Small intestine (tissue), 7 donors: ENCODE measurements at regions not wholly inside any gene's neighbourhood (a gene's known extent, or its start where the extent isn't known, plus 50 kb on each side); places are given as distances from the start of the nearest gene placed in this dataset.

Experiments
- DNase-seq, 2 donors: peaks; one replicate each; pipeline versions ENCODE4 v3.0.0 to v3.0.0-alpha.2; 2013
- FAIRE-seq: peaks from 2 replicates; lab custom pipeline; 2012; peaks lifted over from hg19 to GRCh38; lab: Jason Lieb, UNC
- H3K27ac ChIP-seq, 3 donors: one replicate each; pipeline ENCODE4 v1.5.1; 2013; ENCODE audit warnings: low read length in 2 of 3, mild to moderate bottlenecking in 2 of 3, control low read depth in 1 of 3, inconsistent platforms in 1 of 3, low read depth in 1 of 3, moderate library complexity in 1 of 3
- H3K27me3 ChIP-seq, 3 donors: one replicate each; pipeline ENCODE4 v1.6.1; 2013; ENCODE audit warnings: low read length in 3 of 3, inconsistent platforms in 1 of 3; ENCODE audit not compliant: control insufficient read depth in 3 of 3, insufficient read depth in 3 of 3
- H3K36me3 ChIP-seq, 3 donors: one replicate each; pipeline ENCODE4 v1.6.1; 2013; ENCODE audit warnings: low read length in 3 of 3, inconsistent platforms in 1 of 3, low read depth in 1 of 3, mild to moderate bottlenecking in 1 of 3, moderate library complexity in 1 of 3; ENCODE audit not compliant: control insufficient read depth in 3 of 3, insufficient read depth in 2 of 3
- H3K4me1 ChIP-seq, 3 donors: one replicate each; pipeline ENCODE4 v1.6.1; 2013; ENCODE audit warnings: low read length in 2 of 3, inconsistent platforms in 1 of 3, low read depth in 1 of 3, mild to moderate bottlenecking in 1 of 3, moderate library complexity in 1 of 3; ENCODE audit not compliant: control insufficient read depth in 3 of 3, insufficient read depth in 2 of 3
- H3K4me3 ChIP-seq, 3 donors: one replicate each; pipeline ENCODE4 v1.5.1; 2013; ENCODE audit warnings: low read length in 3 of 3, control low read depth in 1 of 3, inconsistent platforms in 1 of 3, low read depth in 1 of 3, mild to moderate bottlenecking in 1 of 3, moderate library complexity in 1 of 3
- H3K9me3 ChIP-seq, 2 donors: one replicate each; pipeline ENCODE4 v1.6.1; 2013; ENCODE audit warnings: low read depth in 1 of 2, low read length in 1 of 2; ENCODE audit not compliant: control insufficient read depth in 2 of 2, insufficient read depth in 1 of 2
- WGBS, 3 donors: extraction: QIAGEN DNeasy Blood & Tissue Kit; methylation state at CpG; one replicate each; pipeline ENCODE4 v1.1.7; 2013; 5-methylcytosine and 5-hydroxymethylcytosine counted together
- donor health status: healthy with polysubstance abuse.
- donor health status: control.
- donor health status: control.
- donor health status: Bipolar disorder and iron deficiency.
- donor health status: healthy.

GRCh38 chr17:13387236-13387635 lies 214.5 kb downstream of the HS3ST3A1 start:
- DNase-seq (no peak), FAIRE-seq (no peak)
- Histone ChIP-seq H3K4me3 (no peak overlapping the region), H3K4me1 (no peaks in the 10 kb centered on the region), H3K27ac (no peak overlapping the region), H3K9me3 (no peaks in the 10 kb centered on the region), H3K36me3 (no peaks in the 10 kb centered on the region), H3K27me3 (no peaks in the 10 kb centered on the region)
- WGBS, 3 donors, result 84 to 93% (median 85%) methylated on average over 5 of the region's 5 CpGs

GRCh38 chr17:13385481-13385911 lies 216.2 kb downstream of the HS3ST3A1 start:
- no peak overlapping the region for H3K27ac ChIP-seq
- H3K4me3 ChIP-seq, result no peak overlapping the region
- no peaks in the 10 kb centered on the region for H3K9me3 ChIP-seq
- no peaks in the 10 kb centered on the region for H3K4me1 ChIP-seq
- no peaks in the 10 kb centered on the region for H3K27me3 ChIP-seq
- FAIRE-seq (no peak), DNase-seq (no peak)
- WGBS, 3 donors, result 53 to 56% (median 53%) methylated on average over 5 of the region's 5 CpGs
- no peaks in the 10 kb centered on the region for H3K36me3 ChIP-seq

GRCh38 chr17:13384626-13385025 lies 217.1 kb downstream of the HS3ST3A1 start:
- Histone ChIP-seq H3K4me3 (no peak overlapping the region), H3K36me3 (no peaks in the 10 kb centered on the region), H3K27me3 (no peaks in the 10 kb centered on the region), H3K9me3 (no peaks in the 10 kb centered on the region), H3K27ac (no peak overlapping the region), H3K4me1 (no peaks in the 10 kb centered on the region)
- 95 to 98% (median 96%) methylated on average over 1 of the region's 1 CpG for WGBS, 3 donors
- DNase-seq (no peak), FAIRE-seq (no peak)

- 74 to 85% (median 81%) methylated on average over 2 of the region's 2 CpGs for WGBS, 3 donors
- no peaks in the 10 kb centered on the region for H3K36me3 ChIP-seq
These were observed 223.4 kb downstream of the HS3ST3A1 start for GRCh38 chr17:13378361-13378760.

GRCh38 chr17:13374203-13375143 lies 227.3 kb downstream of the HS3ST3A1 start:
- H3K4me1 ChIP-seq, result peaks cover 0 to 3% (median 0%) of the 10 kb centered on the region in 3 donors
- DNase-seq (peak in 1 of 2 donors; percentile 36), FAIRE-seq (no peak)
- no peaks in the 10 kb centered on the region for H3K27me3 ChIP-seq
- no peaks in the 10 kb centered on the region for H3K36me3 ChIP-seq
- H3K9me3 ChIP-seq, result no peaks in the 10 kb centered on the region
- no peak overlapping the region for H3K4me3 ChIP-seq
- H3K27ac ChIP-seq, result peak overlapping the region in 1 of 3 donors; percentile 44
- 76 to 79% (median 77%) methylated on average over 9 of the region's 9 CpGs for WGBS, 3 donors

More at GRCh38 chr17:13378361-13378760, 223.4 kb downstream of the HS3ST3A1 start:
- Histone ChIP-seq H3K4me3 (no peak overlapping the region), H3K27ac (no peak overlapping the region), H3K27me3 (no peaks in the 10 kb centered on the region), H3K4me1 (peaks cover 0 to 3% (median 0%) of the 10 kb centered on the region in 3 donors), H3K9me3 (no peaks in the 10 kb centered on the region)
- DNase-seq (no peak), FAIRE-seq (no peak)

- no peak for FAIRE-seq
- Histone ChIP-seq H3K27ac (no peak overlapping the region), H3K36me3 (no peaks in the 10 kb centered on the region), H3K9me3 (no peaks in the 10 kb centered on the region), H3K4me1 (peaks cover 0 to 3% (median 0%) of the 10 kb centered on the region in 3 donors), H3K27me3 (no peaks in the 10 kb centered on the region), H3K4me3 (no peak overlapping the region)
- DNase-seq, result no peak
- 75 to 81% (median 79%) methylated on average over 4 of the region's 4 CpGs for WGBS, 3 donors
These were observed 229.3 kb downstream of the HS3ST3A1 start for GRCh38 chr17:13372432-13372831.

- no peaks in the 10 kb centered on the region for H3K4me1 ChIP-seq
- WGBS, 3 donors, result 47 to 61% (median 51%) methylated on average over 2 of the region's 2 CpGs
- no peaks in the 10 kb centered on the region for H3K36me3 ChIP-seq
- no peak overlapping the region for H3K4me3 ChIP-seq
- H3K9me3 ChIP-seq, result no peaks in the 10 kb centered on the region
- FAIRE-seq, result no peak
- no peaks in the 10 kb centered on the region for H3K27me3 ChIP-seq
- no peak overlapping the region for H3K27ac ChIP-seq
- DNase-seq, result no peak
These were observed 234.6 kb downstream of the HS3ST3A1 start for GRCh38 chr17:13367154-13367553.

GRCh38 chr17:13365331-13365730 lies 236.4 kb downstream of the HS3ST3A1 start:
- 87% methylated on average over 4 of the region's 4 CpGs for WGBS, 3 donors

More at GRCh38 chr17:13365331-13365730, 236.4 kb downstream of the HS3ST3A1 start:
- Histone ChIP-seq H3K27ac (no peak overlapping the region), H3K36me3 (no peaks in the 10 kb centered on the region), H3K27me3 (no peaks in the 10 kb centered on the region), H3K4me3 (no peak overlapping the region), H3K4me1 (no peaks in the 10 kb centered on the region), H3K9me3 (no peaks in the 10 kb centered on the region)
- FAIRE-seq, result no peak
- DNase-seq, result no peak
